AG10803 (cell line): ENCODE measurements at regions not wholly inside any gene's neighbourhood (a gene's known extent, or its start where the extent isn't known, plus 50 kb on each side); places are given as distances from the start of the nearest gene placed in this dataset.

Experiments
- DNase-seq: peaks from one replicate; pipeline ENCODE4 v3.0.0; 2010; ENCODE audit warnings: low read depth
- H3K4me3 ChIP-seq: 2 replicates; pipeline ENCODE4 v1.5.1; 2011; ENCODE audit warnings: mild to moderate bottlenecking, low read length, control low read depth
- CTCF ChIP-seq: conservative IDR thresholded peaks from 2 replicates; pipeline ENCODE4 v1.5.1; 2011; ENCODE audit warnings: mild to moderate bottlenecking, low read length, control low read depth, inconsistent platforms

DNA sequence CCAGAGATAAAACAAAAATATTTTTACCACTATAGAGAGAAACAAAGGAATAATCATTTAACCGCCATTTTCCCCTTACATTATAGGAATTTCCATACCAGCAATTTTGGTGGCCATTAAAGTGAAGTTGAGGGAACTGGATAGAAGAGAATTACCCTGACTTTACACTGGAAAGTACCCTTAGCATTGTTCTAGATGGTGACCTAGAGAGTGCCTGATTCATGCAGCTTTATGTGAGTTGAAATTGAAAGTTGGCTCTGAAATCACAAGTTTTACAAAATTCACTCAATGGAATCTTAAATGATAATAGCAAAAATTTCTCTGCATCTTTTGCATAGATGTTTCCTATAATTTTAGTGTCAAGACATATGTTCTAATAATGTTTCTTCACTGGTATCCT, 55.7 kb upstream of the PREP start:
- H3K4me3 ChIP-seq, result no peak overlapping the region
- no peak for TF ChIP-seq CTCF
- no peak for DNase-seq

DNA sequence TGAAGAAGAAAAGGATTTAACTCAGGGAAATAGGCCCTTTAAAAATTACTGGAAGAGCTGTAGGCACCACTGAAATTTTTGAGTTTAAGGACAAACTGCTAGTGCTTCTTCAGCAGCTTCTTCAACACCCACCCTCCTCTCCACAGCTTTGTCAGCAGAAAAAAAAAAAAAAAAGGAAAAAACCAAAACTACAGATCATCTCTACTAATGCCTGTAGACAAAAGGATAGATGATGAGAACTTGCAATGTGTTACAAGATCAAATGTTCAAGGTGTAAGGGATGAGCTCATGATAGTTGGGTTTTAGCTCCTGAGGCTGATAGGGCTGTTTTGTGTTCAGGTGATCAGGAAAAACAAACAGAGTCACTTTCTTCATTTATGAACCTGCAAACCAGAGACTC, 55.2 kb upstream of the PREP start:
- TF ChIP-seq CTCF, result no peak
- no peak for DNase-seq
- H3K4me3 ChIP-seq, result no peak overlapping the region

GRCh38 chr6:105453968-105454367, 51.1 kb upstream of the PREP start:
- DNase-seq, result peak; percentile 26
- no peak overlapping the region for H3K4me3 ChIP-seq

GRCh38 chr6:105452924-105453756, 50.3 kb upstream of the PREP start:
- no peak for TF ChIP-seq CTCF
- H3K4me3 ChIP-seq, result no peak overlapping the region
- no peak for DNase-seq

More at GRCh38 chr6:105453968-105454367, 51.1 kb upstream of the PREP start:
- no peak for TF ChIP-seq CTCF
